ENCODE measurements at regions not wholly inside any gene's neighbourhood (a gene's known extent, or its start where the extent isn't known, plus 50 kb on each side); places are given as distances from the start of the nearest gene placed in this dataset.

DNA sequence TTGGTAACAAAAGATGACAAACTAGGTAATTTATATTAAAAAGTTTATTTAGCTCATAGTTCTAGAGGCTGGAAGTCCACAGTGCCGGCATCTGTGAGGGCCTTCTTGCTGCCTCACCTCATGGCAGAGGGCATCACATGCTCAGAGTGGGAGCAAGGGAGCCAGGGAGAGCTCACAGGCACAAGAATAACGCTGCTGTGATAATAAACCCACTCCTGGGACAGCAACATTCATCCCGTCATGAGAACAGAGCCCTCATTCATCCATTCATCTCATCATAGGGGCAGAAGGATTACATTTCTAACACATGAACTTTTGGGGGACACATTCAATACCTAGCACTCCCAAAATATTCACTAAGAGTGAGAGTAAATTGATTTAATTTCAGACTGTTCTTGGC, 170.6 kb upstream of the AKR1E2 start:
- no peaks in the 10 kb centered on the region for H3K36me3 Mint-ChIP-seq

DNA sequence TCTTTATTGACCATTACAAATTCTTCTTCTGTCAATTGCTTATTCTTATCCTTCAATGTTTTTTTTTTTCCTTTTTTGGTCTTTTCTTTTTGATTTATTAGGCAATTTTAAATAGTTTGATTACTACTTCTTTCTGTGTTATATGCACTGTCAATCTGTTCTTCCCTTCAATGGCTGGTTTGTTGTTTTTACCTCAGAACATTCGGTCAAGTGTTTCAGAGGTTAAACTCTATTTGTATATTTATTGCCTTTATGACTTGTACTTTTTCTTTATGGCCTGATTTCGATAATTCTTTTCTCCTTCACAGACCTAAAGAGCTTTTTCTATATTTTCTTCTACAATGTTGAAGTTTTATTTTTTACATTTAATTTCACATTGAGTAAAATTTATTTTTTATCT, 171.5 kb upstream of the AKR1E2 start:
- Mint-ChIP-seq H3K4me1 (peaks cover 5 to 21% of the 10 kb centered on the region in 2 donors), H3K27me3 (no peaks in the 10 kb centered on the region), H3K27ac (no peak overlapping the region), H3K4me3 (no peak overlapping the region), H3K36me3 (no peaks in the 10 kb centered on the region), H3K9me3 (peaks cover 0 to 1% of the 10 kb centered on the region in 2 donors)
- DNase-seq (no peak), ATAC-seq (replicated peaks) (no peak)

More for the DNA sequence above, 170.6 kb upstream of the AKR1E2 start:
- ATAC-seq (replicated peaks) (no peak), DNase-seq (no peak)
- H3K27me3 Mint-ChIP-seq: no peaks in the 10 kb centered on the region
- peaks cover 5 to 17% of the 10 kb centered on the region in 2 donors for H3K4me1 Mint-ChIP-seq
- no peak overlapping the region for H3K4me3 Mint-ChIP-seq
- peaks cover 0 to 1% of the 10 kb centered on the region in 2 donors for H3K9me3 Mint-ChIP-seq
- no peak overlapping the region for H3K27ac Mint-ChIP-seq

DNA sequence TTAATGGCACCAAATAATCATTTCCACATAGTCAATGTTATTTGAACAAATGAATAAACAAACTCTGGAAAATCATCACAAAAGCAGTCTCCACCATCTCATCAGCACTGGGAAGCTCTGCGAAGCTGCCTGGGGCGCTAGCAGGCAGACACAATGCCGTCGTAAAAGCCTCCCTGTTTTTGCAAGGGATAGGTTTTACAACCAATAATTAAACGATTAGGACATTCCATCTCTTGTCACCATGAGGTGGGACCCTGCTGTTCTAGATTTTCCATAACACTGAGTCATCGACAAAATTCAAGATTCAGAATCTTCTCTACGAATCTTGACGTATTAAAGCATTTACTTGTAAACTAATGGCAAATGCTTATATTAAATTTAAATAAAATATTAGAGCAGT, 172.8 kb upstream of the AKR1E2 start:
- no peak for DNase-seq
- Mint-ChIP-seq H3K4me3 (no peak overlapping the region), H3K4me1 (peaks cover 5 to 21% of the 10 kb centered on the region in 2 donors), H3K27ac (no peak overlapping the region), H3K36me3 (no peaks in the 10 kb centered on the region), H3K9me3 (peaks cover 0 to 1% of the 10 kb centered on the region in 2 donors), H3K27me3 (no peaks in the 10 kb centered on the region)
- no peak for ATAC-seq (replicated peaks)

DNA sequence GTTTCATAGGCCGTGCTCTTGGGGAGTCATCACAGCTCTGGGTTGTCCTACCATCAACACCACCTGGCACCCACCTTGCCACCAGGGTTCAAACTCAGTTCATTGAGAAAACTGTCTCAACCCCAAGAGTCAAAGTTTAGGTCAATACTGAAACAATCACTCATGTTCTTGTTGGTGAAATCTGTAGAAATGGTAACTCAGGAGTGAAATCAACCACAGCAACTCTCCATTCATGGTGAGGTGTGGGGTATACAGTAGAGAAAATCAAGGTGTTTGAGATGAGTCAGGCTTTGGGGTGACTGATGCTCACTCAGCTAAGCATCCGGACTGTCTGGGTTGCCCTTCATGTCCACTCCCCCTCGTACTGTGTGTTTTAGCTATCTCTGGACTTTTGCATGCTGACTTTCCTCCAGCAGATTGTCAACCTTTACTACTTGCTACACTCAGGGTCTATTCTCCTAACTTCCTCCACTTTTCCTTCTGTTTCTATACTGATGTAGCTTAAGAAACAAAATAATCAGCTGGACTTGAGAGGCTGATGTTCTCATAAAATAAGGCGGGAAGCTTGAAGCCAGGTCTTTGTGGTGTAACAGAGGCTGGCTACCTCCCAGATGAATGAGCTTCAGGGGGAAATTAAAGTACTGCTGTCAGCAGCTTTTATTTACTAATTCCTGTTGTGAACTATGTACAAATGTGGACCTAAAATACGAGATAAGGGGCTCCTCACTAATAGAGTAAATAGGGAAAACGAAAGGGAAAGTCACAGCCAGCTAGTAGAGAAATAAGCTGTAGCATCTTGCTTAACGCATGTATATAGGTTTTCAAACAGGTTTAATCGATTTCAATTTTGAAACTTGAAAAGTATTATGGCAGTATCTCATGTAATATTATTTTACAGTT, 173.6 kb upstream of the AKR1E2 start:
- Mint-ChIP-seq H3K4me3 (no peak overlapping the region), H3K27ac (peak overlapping the region; percentile 28)
- ATAC-seq (replicated peaks): peak; percentile 43 to 45

DNA sequence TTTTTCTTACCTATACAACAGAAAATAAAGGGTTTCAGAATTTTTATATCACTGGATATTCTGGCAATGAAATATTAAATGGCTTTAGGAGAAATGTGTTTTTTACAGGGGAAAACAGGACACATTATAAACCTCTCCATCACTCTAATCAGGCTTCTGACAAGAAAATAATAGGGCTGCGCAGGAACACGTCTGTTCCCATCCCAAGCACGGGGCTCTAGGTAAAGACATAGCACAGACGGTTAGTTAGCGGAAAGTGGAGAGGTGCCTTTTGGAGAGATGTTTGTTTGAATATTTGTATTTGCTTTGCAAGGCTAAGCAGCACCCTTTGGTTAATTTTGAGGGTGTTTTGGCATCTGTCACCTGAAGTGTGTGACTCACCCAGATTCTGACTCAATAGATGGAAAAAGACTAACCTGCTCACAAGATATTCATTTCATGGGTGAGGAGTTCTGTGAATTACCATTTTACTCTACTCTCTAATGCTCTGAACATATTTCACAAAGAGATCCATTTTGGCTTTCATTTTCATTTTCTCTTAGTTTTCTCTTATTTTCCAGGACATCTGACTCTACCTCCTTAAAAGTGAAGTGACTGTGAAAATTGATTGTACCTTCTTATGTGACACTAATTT, 174.5 kb upstream of the AKR1E2 start:
- Mint-ChIP-seq H3K4me1 (peaks cover 5 to 21% of the 10 kb centered on the region in 2 donors), H3K27ac (no peak overlapping the region), H3K27me3 (no peaks in the 10 kb centered on the region), H3K36me3 (no peaks in the 10 kb centered on the region), H3K9me3 (peaks cover 0 to 1% of the 10 kb centered on the region in 2 donors), H3K4me3 (no peak overlapping the region)
- DNase-seq (no peak), ATAC-seq (replicated peaks) (peak; percentile 71 to 80)

More for the DNA sequence above, 173.6 kb upstream of the AKR1E2 start:
- Mint-ChIP-seq H3K9me3 (peaks cover 0 to 1% of the 10 kb centered on the region in 2 donors), H3K4me1 (peaks cover 5 to 21% of the 10 kb centered on the region in 2 donors), H3K27me3 (no peaks in the 10 kb centered on the region), H3K36me3 (no peaks in the 10 kb centered on the region)
- DNase-seq: no peak

DNA sequence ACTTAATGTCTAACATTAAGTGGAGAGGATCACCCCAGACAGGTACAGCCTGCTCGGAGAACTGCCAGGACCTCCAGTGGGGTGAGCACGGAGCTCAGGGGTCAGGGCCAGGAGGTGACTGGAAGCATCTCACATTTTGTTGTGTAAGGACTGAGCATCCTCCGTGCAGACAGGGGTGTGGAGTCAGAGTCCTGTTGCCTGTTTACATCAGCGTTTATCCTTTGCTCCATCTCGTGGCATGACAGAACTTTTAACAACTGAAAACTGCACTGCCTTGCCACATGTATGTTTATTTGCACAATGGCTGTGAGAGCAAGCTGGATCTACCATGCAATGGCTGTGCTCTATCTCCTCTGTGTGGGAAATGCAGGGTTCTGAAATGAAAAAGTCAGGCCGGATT, 175.4 kb upstream of the AKR1E2 start:
- DNase-seq: no peak
- peaks cover 0 to 1% of the 10 kb centered on the region in 2 donors for H3K9me3 Mint-ChIP-seq
- H3K27me3 Mint-ChIP-seq: no peaks in the 10 kb centered on the region
- no peak overlapping the region for H3K27ac Mint-ChIP-seq
- no peak for ATAC-seq (replicated peaks)
- no peak overlapping the region for H3K4me3 Mint-ChIP-seq
- H3K4me1 Mint-ChIP-seq: peaks cover 5 to 21% of the 10 kb centered on the region in 2 donors
- no peaks in the 10 kb centered on the region for H3K36me3 Mint-ChIP-seq

DNA sequence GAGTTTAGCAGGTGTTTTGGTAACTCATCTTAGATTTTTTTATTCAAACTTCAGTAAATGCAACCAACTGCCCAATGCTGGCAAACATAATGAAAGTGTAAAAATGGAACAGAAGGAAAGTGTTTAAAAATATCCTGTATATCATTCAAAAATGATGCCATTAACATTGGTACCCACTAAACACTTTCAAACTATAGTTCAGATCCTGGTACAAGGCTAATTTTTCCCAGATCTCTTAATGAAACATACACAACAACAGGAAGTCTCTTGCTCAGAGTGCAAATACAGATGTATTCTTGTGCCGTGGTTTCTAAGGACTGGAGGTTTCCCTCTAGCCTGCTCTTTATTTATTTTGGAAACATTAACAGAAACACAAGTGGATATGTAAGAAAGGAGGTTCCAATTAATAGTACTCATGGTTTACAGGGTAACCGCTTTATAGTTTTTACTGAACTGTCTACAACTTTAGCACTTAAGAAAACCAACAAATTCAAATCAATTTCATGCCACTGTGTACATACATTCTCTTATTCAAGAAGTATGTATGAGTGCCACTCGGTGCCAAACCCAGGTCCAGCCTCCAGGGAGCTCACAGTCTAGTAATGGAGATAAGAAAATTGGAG, 176.0 kb upstream of the AKR1E2 start:
- H3K27ac Mint-ChIP-seq: no peak overlapping the region
- ATAC-seq (replicated peaks) (no peak), DNase-seq (no peak)
- H3K27me3 Mint-ChIP-seq: no peaks in the 10 kb centered on the region
- H3K4me3 Mint-ChIP-seq: no peak overlapping the region
- peaks cover 0 to 1% of the 10 kb centered on the region in 2 donors for H3K9me3 Mint-ChIP-seq
- no peaks in the 10 kb centered on the region for H3K36me3 Mint-ChIP-seq
- peaks cover 5 to 21% of the 10 kb centered on the region in 2 donors for H3K4me1 Mint-ChIP-seq

DNA sequence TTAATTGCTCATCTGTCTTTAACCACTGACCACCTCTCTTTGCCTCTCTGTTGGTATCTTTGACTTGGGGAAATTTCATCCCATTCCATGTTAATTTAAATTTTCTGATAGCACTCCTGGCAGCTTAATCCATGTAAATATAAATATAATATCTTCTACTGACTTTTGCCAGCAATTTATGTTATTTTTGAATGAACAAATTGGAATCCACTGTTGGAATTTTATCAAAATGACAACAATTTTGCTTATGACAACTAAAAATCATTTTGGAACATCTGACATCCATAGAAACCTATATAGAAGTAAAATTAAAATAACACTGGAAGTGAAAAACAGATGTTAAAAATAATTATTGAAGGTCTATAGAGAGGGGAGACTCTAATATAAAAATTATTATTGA, 176.5 kb upstream of the AKR1E2 start:
- no peaks in the 10 kb centered on the region for H3K36me3 Mint-ChIP-seq
- no peak for ATAC-seq (replicated peaks)
- peaks cover 5 to 21% of the 10 kb centered on the region in 2 donors for H3K4me1 Mint-ChIP-seq
- no peaks in the 10 kb centered on the region for H3K27me3 Mint-ChIP-seq
- H3K27ac Mint-ChIP-seq: no peak overlapping the region
- H3K9me3 Mint-ChIP-seq: peaks cover 0 to 1% of the 10 kb centered on the region in 2 donors
- DNase-seq: no peak
- H3K4me3 Mint-ChIP-seq: no peak overlapping the region

DNA sequence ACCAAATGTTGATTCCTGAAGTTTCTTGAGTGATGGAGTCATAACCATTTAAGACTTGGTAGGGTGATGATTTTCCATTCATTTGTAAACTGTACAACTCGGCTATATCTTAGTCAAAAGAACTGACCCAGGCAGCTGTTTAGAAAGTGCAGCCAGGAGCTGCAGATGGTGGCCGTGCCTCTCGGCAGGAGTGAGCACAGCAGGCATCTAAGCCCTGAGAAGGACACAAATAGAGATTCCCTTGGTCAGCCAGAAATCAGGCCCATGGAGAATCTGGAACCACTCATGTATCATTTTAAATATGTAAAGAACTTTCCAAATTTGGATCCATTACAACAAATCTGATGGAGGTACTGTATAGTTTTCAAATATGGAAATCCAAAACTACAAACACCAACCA, 177.0 kb upstream of the AKR1E2 start:
- DNase-seq: no peak
- Mint-ChIP-seq H3K36me3 (no peaks in the 10 kb centered on the region), H3K4me3 (no peak overlapping the region), H3K27me3 (no peaks in the 10 kb centered on the region), H3K9me3 (peaks cover 0 to 1% of the 10 kb centered on the region in 2 donors), H3K27ac (no peak overlapping the region), H3K4me1 (peaks cover 5 to 21% of the 10 kb centered on the region in 2 donors)
- no peak for ATAC-seq (replicated peaks)

DNA sequence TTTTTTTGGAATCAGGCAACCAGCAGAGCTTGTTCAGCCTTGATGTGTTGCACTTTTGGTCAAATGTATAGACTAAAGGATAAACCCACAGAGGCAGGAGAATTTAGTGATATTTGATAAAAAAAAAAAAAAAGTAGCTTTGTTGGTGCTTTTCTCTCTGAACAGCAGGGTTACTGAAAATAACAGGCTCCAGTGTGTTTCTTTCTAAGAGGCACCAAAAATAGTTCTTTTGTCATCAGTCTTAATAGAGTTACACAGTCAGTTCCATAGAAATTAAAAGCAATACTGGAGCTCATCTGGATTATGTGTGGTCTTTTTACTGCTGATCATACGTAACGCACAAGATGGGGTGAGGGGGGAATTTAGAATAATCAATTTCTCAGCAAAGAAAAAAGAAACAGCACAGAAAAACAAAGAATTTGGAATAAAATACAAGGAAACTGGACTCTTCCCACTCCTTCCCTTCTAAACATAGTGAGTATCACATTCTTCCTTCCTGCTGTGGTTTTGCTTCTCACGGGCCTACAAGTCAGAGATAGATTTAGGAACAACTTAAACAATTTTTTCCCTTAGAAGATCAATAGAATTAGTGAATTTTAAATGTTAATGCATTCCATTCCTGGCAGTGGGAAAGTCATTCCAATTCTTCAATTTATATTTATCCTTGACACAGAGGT, 178.8 kb upstream of the AKR1E2 start:
- DNase-seq: no peak
- Mint-ChIP-seq H3K27me3 (no peaks in the 10 kb centered on the region), H3K27ac (no peak overlapping the region), H3K9me3 (no peaks in the 10 kb centered on the region), H3K4me1 (peaks cover 5 to 19% of the 10 kb centered on the region in 2 donors), H3K4me3 (no peak overlapping the region), H3K36me3 (no peaks in the 10 kb centered on the region)
- ATAC-seq (replicated peaks): no peak

DNA sequence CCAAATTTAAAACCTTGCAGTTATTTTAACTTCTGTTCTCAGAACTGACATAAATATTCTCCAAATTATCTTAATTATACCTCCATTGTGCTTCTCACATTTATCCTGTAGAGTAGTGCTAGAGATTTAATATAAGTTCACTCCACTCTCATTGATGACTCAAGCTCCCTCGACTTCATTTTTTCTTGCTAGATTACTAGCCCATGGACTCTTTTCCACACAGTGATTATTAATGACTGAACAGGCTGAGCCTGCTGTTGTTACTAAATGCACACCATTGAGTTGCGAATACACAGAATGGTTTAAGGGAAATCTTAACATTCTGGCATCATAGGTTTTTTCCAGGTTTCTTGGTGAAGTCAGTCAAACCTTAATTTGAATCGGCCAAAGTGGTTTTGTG, 179.5 kb upstream of the AKR1E2 start:
- ATAC-seq (replicated peaks): no peak
- H3K4me3 Mint-ChIP-seq: no peak overlapping the region
- no peaks in the 10 kb centered on the region for H3K36me3 Mint-ChIP-seq
- no peaks in the 10 kb centered on the region for H3K27me3 Mint-ChIP-seq
- H3K9me3 Mint-ChIP-seq: no peaks in the 10 kb centered on the region
- peaks cover under 1 to 12% of the 10 kb centered on the region in 2 donors for H3K4me1 Mint-ChIP-seq
- H3K27ac Mint-ChIP-seq: no peak overlapping the region
- DNase-seq: no peak

DNA sequence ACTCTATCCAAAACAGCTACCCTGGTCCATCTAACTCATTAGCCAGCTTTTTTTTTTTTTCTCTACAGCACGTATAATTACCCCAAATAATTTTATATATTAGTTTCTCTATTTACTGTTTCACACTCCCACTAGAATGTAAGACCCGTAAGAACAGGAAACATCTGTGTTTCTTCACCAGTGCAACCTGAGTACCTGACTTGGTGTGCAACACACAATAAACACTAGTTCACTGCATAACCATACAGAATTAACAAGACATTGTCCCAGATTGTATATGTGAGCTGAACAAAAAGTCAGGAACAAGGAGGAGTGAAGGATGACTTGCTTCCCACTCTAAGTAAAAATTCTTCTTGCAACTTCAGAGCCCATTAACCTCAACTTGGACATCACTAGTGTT, 180.2 kb upstream of the AKR1E2 start:
- peaks cover 0 to 7% of the 10 kb centered on the region in 2 donors for H3K4me1 Mint-ChIP-seq
- H3K4me3 Mint-ChIP-seq: no peak overlapping the region
- no peaks in the 10 kb centered on the region for H3K27me3 Mint-ChIP-seq
- ATAC-seq (replicated peaks): no peak
- no peaks in the 10 kb centered on the region for H3K9me3 Mint-ChIP-seq
- H3K27ac Mint-ChIP-seq: no peak overlapping the region
- no peak for DNase-seq
- no peaks in the 10 kb centered on the region for H3K36me3 Mint-ChIP-seq

DNA sequence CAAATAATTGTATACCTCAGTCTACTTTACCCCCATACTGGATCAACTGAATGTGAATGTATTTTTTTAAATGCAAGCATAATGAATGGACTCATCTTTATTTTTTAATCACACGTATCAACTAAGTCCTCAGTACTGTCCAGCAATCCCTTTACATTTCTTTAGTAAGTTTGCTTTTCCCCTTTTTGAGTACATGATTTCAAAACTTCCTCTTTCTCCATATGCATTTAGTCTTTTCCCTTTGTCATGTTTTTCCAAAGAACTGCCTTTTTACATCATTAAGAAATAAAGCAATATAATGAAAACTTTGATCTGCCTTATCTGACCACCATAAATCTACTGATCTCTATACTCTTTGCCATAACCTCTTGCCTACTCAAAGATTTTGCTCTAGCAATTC, 182.5 kb upstream of the AKR1E2 start:
- H3K9me3 Mint-ChIP-seq: no peaks in the 10 kb centered on the region

DNA sequence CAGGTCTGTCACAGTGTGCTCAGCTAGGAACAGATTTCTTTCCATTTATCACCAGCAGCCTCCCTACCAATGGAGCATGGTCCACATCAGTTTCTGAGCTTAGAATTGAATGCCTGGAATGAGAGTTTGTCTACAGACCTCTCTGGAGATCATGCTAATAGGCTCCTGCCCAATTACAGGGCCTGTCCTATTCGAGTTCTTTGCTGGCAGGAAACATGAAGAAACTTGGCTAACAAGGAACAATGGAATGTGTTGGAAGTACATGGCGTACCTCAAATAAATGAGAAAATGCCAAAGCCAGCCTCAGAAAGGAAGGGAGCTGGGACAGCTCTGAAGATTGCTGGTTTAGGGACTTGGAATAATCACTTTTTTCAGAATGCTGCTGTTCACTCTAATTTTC, 186.0 kb upstream of the AKR1E2 start:
- no peak overlapping the region for H3K27ac Mint-ChIP-seq
- H3K27me3 Mint-ChIP-seq: no peaks in the 10 kb centered on the region
- H3K4me1 Mint-ChIP-seq: no peaks in the 10 kb centered on the region
- H3K4me3 Mint-ChIP-seq: no peak overlapping the region
- ATAC-seq (replicated peaks) (no peak), DNase-seq (no peak)
- no peaks in the 10 kb centered on the region for H3K9me3 Mint-ChIP-seq
- H3K36me3 Mint-ChIP-seq: no peaks in the 10 kb centered on the region

More for the DNA sequence above, 182.5 kb upstream of the AKR1E2 start:
- no peak for DNase-seq
- H3K4me3 Mint-ChIP-seq: no peak overlapping the region
- no peak overlapping the region for H3K27ac Mint-ChIP-seq
- no peaks in the 10 kb centered on the region for H3K27me3 Mint-ChIP-seq
- no peaks in the 10 kb centered on the region for H3K36me3 Mint-ChIP-seq
- no peak for ATAC-seq (replicated peaks)
- H3K4me1 Mint-ChIP-seq: no peaks in the 10 kb centered on the region
